ENCODE measurements at regions not wholly inside any gene's neighbourhood (a gene's known extent, or its start where the extent isn't known, plus 50 kb on each side); places are given as distances from the start of the nearest gene placed in this dataset.
"Not testable (repeated sequence)": the region's sequence is repeated elsewhere in the genome, so short reads cannot be mapped to it uniquely, and the experiment has no call there.

- DNase-seq (ENCODE audit: low spot score) = not testable (repeated sequence)
Measured at GRCh38 chr7:49100908-49101740, 176.8 kb downstream of the CDC14C start.

GRCh38 chr7:49102411-49102810 is 178.1 kb downstream of the CDC14C start:
- DNase-seq (ENCODE audit: low spot score) = no peak

GRCh38 chr7:49111706-49112105 is 187.4 kb downstream of the CDC14C start:
- no peak for DNase-seq (ENCODE audit: low spot score)

- DNase-seq (ENCODE audit: low spot score) = no peak
Measured at GRCh38 chr7:49112222-49112621, 187.9 kb downstream of the CDC14C start.

- no peak for DNase-seq (ENCODE audit: low spot score)
Measured at GRCh38 chr7:49112647-49113046, 188.3 kb downstream of the CDC14C start.

GRCh38 chr7:49119706-49120105 is 195.4 kb downstream of the CDC14C start:
- DNase-seq (ENCODE audit: low spot score) = no peak

- no peak for DNase-seq (ENCODE audit: low spot score)
Measured at GRCh38 chr7:49125246-49125645, 200.9 kb downstream of the CDC14C start.

- DNase-seq (ENCODE audit: low spot score) = no peak
Measured at GRCh38 chr7:49127359-49127913, 203.1 kb downstream of the CDC14C start.

GRCh38 chr7:49137978-49138377 is 213.6 kb downstream of the CDC14C start:
- no peak for DNase-seq (ENCODE audit: low spot score)

- DNase-seq (ENCODE audit: low spot score) = no peak
Measured at GRCh38 chr7:49150486-49150885, 226.1 kb downstream of the CDC14C start.

GRCh38 chr7:49151146-49151545 is 226.8 kb downstream of the CDC14C start:
- no peak for DNase-seq (ENCODE audit: low spot score)

- no peak for DNase-seq (ENCODE audit: low spot score)
Measured at GRCh38 chr7:49158321-49158720, 234.0 kb downstream of the CDC14C start.

- no peak for DNase-seq (ENCODE audit: low spot score)
Measured at GRCh38 chr7:49159536-49159935, 235.2 kb downstream of the CDC14C start.

- no peak for DNase-seq (ENCODE audit: low spot score)
Measured at GRCh38 chr7:49166441-49166840, 242.1 kb downstream of the CDC14C start.

- DNase-seq (ENCODE audit: low spot score) = no peak
Measured at GRCh38 chr7:49172639-49173038, 248.3 kb downstream of the CDC14C start.

GRCh38 chr7:49174396-49174795 is 250.0 kb downstream of the CDC14C start:
- no peak for DNase-seq (ENCODE audit: low spot score)

- no peak for DNase-seq (ENCODE audit: low spot score)
Measured at GRCh38 chr7:49187543-49188268, 263.4 kb downstream of the CDC14C start.

GRCh38 chr7:49228426-49229098 is 304.2 kb downstream of the CDC14C start:
- DNase-seq (ENCODE audit: low spot score) = no peak

- no peak for DNase-seq (ENCODE audit: low spot score)
Measured at GRCh38 chr7:49229246-49229645, 304.9 kb downstream of the CDC14C start.

GRCh38 chr7:49243521-49243920 is 319.2 kb downstream of the CDC14C start:
- DNase-seq (ENCODE audit: low spot score) = no peak

- DNase-seq (ENCODE audit: low spot score) = no peak
Measured at GRCh38 chr7:49244543-49244942, 320.2 kb downstream of the CDC14C start.

- DNase-seq (ENCODE audit: low spot score) = no peak
Measured at GRCh38 chr7:49245062-49245461, 320.7 kb downstream of the CDC14C start.

- DNase-seq (ENCODE audit: low spot score) = no peak
Measured at GRCh38 chr7:49247759-49248158, 323.4 kb downstream of the CDC14C start.

Measured in globus pallidus (tissue), 1 donor.